WERI-Rb-1 (cell line): ENCODE measurements at regions not wholly inside any gene's neighbourhood (a gene's known extent, or its start where the extent isn't known, plus 50 kb on each side); places are given as distances from the start of the nearest gene placed in this dataset.

ENCODE experiments used
- DNase-seq: peaks from one replicate; pipeline ENCODE4 v3.0.0-alpha.2; 2020
- H3K27ac ChIP-seq: fragments of 250-450 bp; sonication (Bioruptor Pico); 2 replicates; pipeline ENCODE4 v1.5.1; 2020; ENCODE audit warnings: mild to moderate bottlenecking, moderate library complexity
- H3K27me3 ChIP-seq: fragments of 250-450 bp; sonication (Bioruptor Pico); 2 replicates; pipeline ENCODE4 v1.5.1; 2021; ENCODE audit warnings: mild to moderate bottlenecking, low read depth, moderate library complexity; ENCODE audit not compliant: insufficient read depth, severe bottlenecking
- H3K36me3 ChIP-seq: fragments of 250-450 bp; sonication (Bioruptor Pico); 2 replicates; pipeline ENCODE4 v1.5.1; 2020; ENCODE audit warnings: mild to moderate bottlenecking, moderate library complexity
- H3K4me3 ChIP-seq: 2 replicates; pipeline ENCODE4 v1.5.1; 2011; ENCODE audit warnings: low read depth, mild to moderate bottlenecking, control low read depth, low read length
- H3K9me3 ChIP-seq: fragments of 250-450 bp; sonication (Bioruptor Pico); 2 replicates; pipeline ENCODE4 v1.5.1; 2021; ENCODE audit warnings: mild to moderate bottlenecking, moderate library complexity; ENCODE audit not compliant: severe bottlenecking
- CTCF ChIP-seq: IDR thresholded peaks from 2 replicates; pipeline ENCODE4 v1.5.1; 2011; ENCODE audit warnings: low read depth, mild to moderate bottlenecking, control low read depth, inconsistent platforms, low read length

GRCh38 chr12:24325331-24325730, 375.9 kb upstream of the SOX5 start:
- no peak for TF ChIP-seq CTCF
- Histone ChIP-seq H3K27me3 (no peaks in the 10 kb centered on the region), H3K27ac (no peak overlapping the region), H3K9me3 (no peaks in the 10 kb centered on the region), H3K4me3 (no peak overlapping the region), H3K36me3 (no peaks in the 10 kb centered on the region)
- DNase-seq, result no peak

DNA sequence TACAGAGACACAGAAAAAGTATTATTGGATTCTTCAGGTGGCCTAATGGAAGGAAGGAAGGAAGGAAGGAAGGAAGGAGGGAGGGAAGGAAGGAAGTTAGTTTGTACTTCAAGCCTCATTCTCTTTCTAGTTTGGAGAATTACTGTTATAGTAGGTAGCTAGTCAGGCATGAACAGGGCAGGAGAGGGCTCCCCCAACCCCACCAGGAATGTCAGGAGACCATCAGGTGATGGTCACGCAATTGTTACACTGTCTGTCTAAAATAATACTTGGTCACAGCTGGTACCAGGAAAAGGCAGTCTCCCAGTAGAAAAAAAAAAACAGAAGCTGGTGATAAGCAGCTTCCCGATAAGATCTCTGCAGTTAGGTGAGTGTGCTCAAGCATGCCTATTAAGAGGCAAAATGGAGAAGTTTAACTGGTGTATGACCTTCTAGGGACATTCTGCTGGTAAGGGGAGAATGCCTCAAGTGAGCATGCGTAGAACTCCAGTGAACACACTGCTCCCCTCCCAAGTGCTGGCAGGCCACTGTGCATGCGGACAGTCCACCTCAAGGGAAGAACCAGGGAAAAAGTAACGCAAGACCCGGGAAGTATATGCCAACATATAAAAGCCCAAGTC, 358.4 kb upstream of the SOX5 start:
- no peaks in the 10 kb centered on the region for H3K36me3 ChIP-seq
- H3K27ac ChIP-seq, result no peak overlapping the region
- TF ChIP-seq CTCF, result no peak
- no peak for DNase-seq
- H3K4me3 ChIP-seq, result no peak overlapping the region
- H3K27me3 ChIP-seq, result no peaks in the 10 kb centered on the region
- no peaks in the 10 kb centered on the region for H3K9me3 ChIP-seq

GRCh38 chr12:24307153-24307552, 357.7 kb upstream of the SOX5 start:
- no peaks in the 10 kb centered on the region for H3K9me3 ChIP-seq
- DNase-seq, result no peak
- no peaks in the 10 kb centered on the region for H3K36me3 ChIP-seq
- TF ChIP-seq CTCF, result no peak
- H3K27ac ChIP-seq, result no peak overlapping the region
- no peak overlapping the region for H3K4me3 ChIP-seq
- no peaks in the 10 kb centered on the region for H3K27me3 ChIP-seq

DNA sequence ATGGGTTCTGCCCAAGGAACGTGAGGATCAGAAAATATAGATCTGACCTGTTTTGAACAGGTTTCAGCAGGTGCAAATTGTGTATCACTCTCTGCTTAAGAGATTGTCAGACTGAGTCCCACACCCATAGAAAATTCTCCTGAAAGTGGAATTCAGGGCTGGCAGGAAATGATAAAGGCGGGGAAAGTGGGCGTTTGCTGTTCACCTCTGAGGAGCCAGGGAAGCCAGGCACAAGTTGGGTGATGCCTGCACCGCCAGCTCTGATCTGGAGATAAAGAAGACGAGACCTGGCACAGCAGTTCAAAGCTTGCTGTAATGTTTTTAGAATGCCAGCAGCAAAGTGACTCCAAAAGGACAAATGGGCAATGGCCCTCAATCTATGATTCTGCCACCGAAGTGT, 356.5 kb upstream of the SOX5 start:
- no peaks in the 10 kb centered on the region for H3K27me3 ChIP-seq
- no peaks in the 10 kb centered on the region for H3K36me3 ChIP-seq
- no peaks in the 10 kb centered on the region for H3K9me3 ChIP-seq
- DNase-seq, result no peak
- H3K27ac ChIP-seq, result no peak overlapping the region
- TF ChIP-seq CTCF, result no peak
- no peak overlapping the region for H3K4me3 ChIP-seq

DNA sequence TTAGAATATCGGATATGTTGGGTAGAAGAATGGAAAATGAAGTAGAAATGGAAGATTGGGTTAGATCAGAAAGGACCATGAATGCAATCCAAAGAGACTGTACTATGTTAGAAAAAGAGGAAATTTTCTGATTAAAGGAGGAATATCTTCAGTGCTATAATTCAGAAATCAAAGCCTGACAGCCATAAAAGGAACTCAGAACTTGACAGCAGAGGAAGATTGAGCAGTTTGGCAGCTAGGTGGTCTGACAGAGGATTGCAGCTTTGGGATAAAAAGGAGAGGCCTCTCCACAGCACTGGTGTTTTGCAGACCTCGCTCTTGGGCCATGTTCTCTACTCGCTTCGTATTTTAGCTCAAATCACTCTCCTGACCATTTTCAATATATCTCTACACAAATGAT, 354.8 kb upstream of the SOX5 start:
- Histone ChIP-seq H3K4me3 (no peak overlapping the region), H3K36me3 (no peaks in the 10 kb centered on the region), H3K27ac (no peak overlapping the region), H3K27me3 (no peaks in the 10 kb centered on the region), H3K9me3 (no peaks in the 10 kb centered on the region)
- DNase-seq, result no peak
- TF ChIP-seq CTCF, result no peak

- no peak for DNase-seq
- Histone ChIP-seq H3K36me3 (no peaks in the 10 kb centered on the region), H3K27ac (no peak overlapping the region), H3K9me3 (no peaks in the 10 kb centered on the region), H3K27me3 (no peaks in the 10 kb centered on the region), H3K4me3 (no peak overlapping the region)
- TF ChIP-seq CTCF, result no peak
Observed at GRCh38 chr12:24302708-24303107, 353.2 kb upstream of the SOX5 start.
